Aorta (tissue), 5 donors: ENCODE measurements at regions not wholly inside any gene's neighbourhood (a gene's known extent, or its start where the extent isn't known, plus 50 kb on each side); places are given as distances from the start of the nearest gene placed in this dataset.

Experiments used
- ATAC-seq: fragments of 200-7000 bp; cut with Tn5 transposase; one replicate; pipeline ENCODE4 v1.9.1; 2022; ENCODE audit warnings: moderate library complexity; ENCODE audit not compliant: low FRiP score
- DNase-seq, 2 donors: peaks; one replicate each; pipeline ENCODE4 v3.0.0-alpha.2; 2020
- H3K27ac ChIP-seq, 2 donors: one replicate each; pipeline ENCODE4 v1.5.1; 2013; ENCODE audit warnings: low read length in 2 of 2, mild to moderate bottlenecking in 2 of 2, moderate library complexity in 2 of 2, control low read depth in 1 of 2, inconsistent platforms in 1 of 2, low read depth in 1 of 2
- H3K27me3 ChIP-seq, 2 donors: one replicate each; pipeline ENCODE4 v1.6.1; 2013; ENCODE audit warnings: control low read depth in 1 of 2, low read length in 1 of 2, mild to moderate bottlenecking in 1 of 2, moderate library complexity in 1 of 2; ENCODE audit not compliant: insufficient read depth in 2 of 2, control insufficient read depth in 1 of 2
- H3K36me3 ChIP-seq, 2 donors: one replicate each; pipeline ENCODE4 v1.6.1; 2013; ENCODE audit warnings: control low read depth in 1 of 2, low read length in 1 of 2, mild to moderate bottlenecking in 1 of 2; ENCODE audit not compliant: insufficient read depth in 2 of 2, control insufficient read depth in 1 of 2
- H3K4me1 ChIP-seq, 2 donors: one replicate each; pipeline ENCODE4 v1.6.1; 2013; ENCODE audit warnings: low read length in 2 of 2, control low read depth in 1 of 2, mild to moderate bottlenecking in 1 of 2, moderate library complexity in 1 of 2; ENCODE audit not compliant: insufficient read depth in 2 of 2, control insufficient read depth in 1 of 2
- H3K4me3 ChIP-seq, 2 donors: one replicate each; pipeline ENCODE4 v1.5.1; 2013; ENCODE audit warnings: low read length in 2 of 2, control low read depth in 1 of 2, mild to moderate bottlenecking in 1 of 2
- H3K9me3 ChIP-seq: one replicate; pipeline ENCODE4 v1.6.1; 2013; ENCODE audit warnings: mild to moderate bottlenecking, low read length; ENCODE audit not compliant: control insufficient read depth
- WGBS, 2 donors: extraction: QIAGEN DNeasy Blood & Tissue Kit; methylation state at CpG; one replicate each; pipeline ENCODE4 v1.1.7; 2013; 5-methylcytosine and 5-hydroxymethylcytosine counted together
- intact Hi-C, 2 donors: fragments of 100-400 bp; cut with DNase I; formaldehyde crosslinking; loops; one replicate each; pipeline versions ENCODE4 v1.14.2 to v1.15.0; 2022
- donor health status: healthy with polysubstance abuse.
- donor health status: Bipolar disorder and iron deficiency.
- donor health status: DM: no; HTN: no; CAD: no.
- donor health status: DM: no; HTN: no; CAD: no.
- donor health status: DM: yes; HTN: yes; CAD: no.

GRCh38 chr4:156638334-156638733, 333.3 kb downstream of the PDGFC start:
- no peak overlapping the region for H3K4me3 ChIP-seq
- peaks cover 3% of the 10 kb centered on the region in 2 donors for H3K4me1 ChIP-seq
- no peak for ATAC-seq
- H3K27me3 ChIP-seq, result no peaks in the 10 kb centered on the region
- WGBS, 2 donors, result 6 to 7% methylated on average over 5 of the region's 5 CpGs
- no peaks in the 10 kb centered on the region for H3K36me3 ChIP-seq
- H3K27ac ChIP-seq, result no peak overlapping the region
- H3K9me3 ChIP-seq, result no peaks in the 10 kb centered on the region
- intact Hi-C loops, result loop anchor here in 1 of 2 donors (10.0 kb wide), 1 partner anchor 326 kb away; no protein-coding TSS in a partner anchor
- no peak for DNase-seq

DNA sequence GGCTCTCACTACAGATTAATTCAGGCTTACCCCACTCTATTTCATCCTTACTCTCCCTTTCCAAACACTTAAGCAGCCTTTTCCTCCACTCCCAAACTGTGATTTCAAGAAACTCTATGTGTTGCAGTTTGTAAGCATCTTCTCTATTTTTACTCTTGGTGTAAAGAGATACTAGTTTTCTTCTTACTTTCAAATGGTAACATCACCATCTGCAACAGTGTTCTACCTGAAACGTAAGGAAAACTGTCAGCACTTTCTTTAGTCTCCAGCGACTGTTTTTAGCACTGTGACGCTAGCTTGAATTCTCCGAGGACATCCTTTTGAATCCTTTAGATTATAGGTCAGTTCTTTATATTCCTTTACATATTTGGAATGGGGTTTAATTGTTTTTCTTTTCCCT, 335.2 kb downstream of the PDGFC start:
- no peak for ATAC-seq
- intact Hi-C loops, result loop anchor here in 1 of 2 donors (10.0 kb wide), 1 partner anchor 328 kb away; no protein-coding TSS in a partner anchor

DNA sequence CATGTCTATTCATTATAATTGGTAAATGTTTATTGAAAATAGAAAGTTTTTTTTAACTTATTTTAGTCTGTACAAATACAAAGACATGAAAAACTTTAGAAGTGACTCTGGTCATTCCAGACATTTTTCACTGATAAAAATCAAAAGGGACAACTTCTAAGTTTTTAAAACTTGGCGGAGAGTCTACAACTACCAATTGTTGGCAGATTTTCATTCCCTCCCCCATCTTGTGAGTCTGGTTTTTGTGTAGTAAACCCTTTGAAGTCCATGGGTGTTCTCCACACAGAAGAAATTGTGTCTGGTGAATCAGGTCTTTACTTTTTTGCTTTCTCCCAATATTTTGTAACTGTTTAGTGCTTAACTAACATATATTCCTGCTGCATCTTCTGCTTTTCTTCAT, 336.5 kb downstream of the PDGFC start:
- no peak overlapping the region for H3K4me3 ChIP-seq
- H3K36me3 ChIP-seq, result no peaks in the 10 kb centered on the region
- H3K27me3 ChIP-seq, result no peaks in the 10 kb centered on the region
- WGBS, 2 donors, result 15 to 17% methylated on average over 1 of the region's 1 CpG
- no peak for DNase-seq
- H3K4me1 ChIP-seq, result peaks cover 1 to 3% of the 10 kb centered on the region in 2 donors
- ATAC-seq, result no peak
- H3K9me3 ChIP-seq, result no peaks in the 10 kb centered on the region
- intact Hi-C loops, result loop anchor here in 1 of 2 donors (10.0 kb wide), 1 partner anchor 330 kb away; no protein-coding TSS in a partner anchor
- no peak overlapping the region for H3K27ac ChIP-seq

More for the DNA sequence above, 335.2 kb downstream of the PDGFC start:
- Histone ChIP-seq H3K9me3 (no peaks in the 10 kb centered on the region), H3K36me3 (no peaks in the 10 kb centered on the region), H3K27ac (no peak overlapping the region), H3K27me3 (no peaks in the 10 kb centered on the region), H3K4me3 (no peak overlapping the region), H3K4me1 (peaks cover 1 to 3% of the 10 kb centered on the region in 2 donors)
- no peak for DNase-seq
- WGBS, 2 donors, result 95 to 97% methylated on average over 4 of the region's 4 CpGs

DNA sequence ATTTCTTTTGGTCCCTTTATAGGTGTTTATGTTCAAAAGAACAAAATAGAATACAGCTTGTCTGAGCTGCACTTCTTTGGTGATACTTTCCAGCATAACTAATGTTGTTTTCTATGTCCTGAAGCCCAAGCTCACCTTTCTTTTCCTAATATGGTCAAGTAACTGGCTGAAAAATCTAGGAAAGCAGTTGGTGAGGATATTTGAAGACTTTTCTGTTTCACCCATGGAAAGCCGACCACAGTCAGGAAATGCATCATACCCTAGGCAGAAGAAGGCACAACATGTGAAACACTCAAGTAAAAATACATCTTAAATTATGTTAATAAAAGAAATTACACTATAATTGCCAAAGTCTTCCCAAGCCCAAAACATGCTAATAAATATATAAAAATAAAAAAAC, 337.0 kb downstream of the PDGFC start:
- H3K4me1 ChIP-seq, result peaks cover 1 to 3% of the 10 kb centered on the region in 2 donors
- DNase-seq (no peak), ATAC-seq (no peak)
- no peaks in the 10 kb centered on the region for H3K27me3 ChIP-seq
- intact Hi-C loops, result loop anchor here in 1 of 2 donors (10.0 kb wide), 1 partner anchor 330 kb away; no protein-coding TSS in a partner anchor
- no peaks in the 10 kb centered on the region for H3K9me3 ChIP-seq
- H3K27ac ChIP-seq, result no peak overlapping the region
- 13 to 17% methylated on average over 1 of the region's 1 CpG for WGBS, 2 donors
- no peak overlapping the region for H3K4me3 ChIP-seq
- no peaks in the 10 kb centered on the region for H3K36me3 ChIP-seq

DNA sequence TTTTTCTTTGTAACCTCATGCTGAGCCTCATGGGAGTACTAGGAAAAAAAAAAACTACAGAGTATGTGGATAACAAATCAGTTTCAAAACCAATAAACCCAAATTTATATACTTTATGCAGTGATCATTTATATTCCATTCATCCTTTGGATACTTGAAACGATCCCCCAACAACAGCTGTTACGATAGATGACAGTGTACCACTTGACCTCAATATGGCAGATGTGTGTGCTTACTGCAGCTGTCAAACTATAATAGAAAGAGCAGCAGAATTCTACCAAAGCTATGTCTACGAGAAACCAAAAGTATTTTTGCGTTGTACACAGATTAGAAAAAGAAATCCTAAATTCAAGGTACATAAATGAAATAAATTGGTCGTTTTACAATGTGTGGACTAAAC, 337.8 kb downstream of the PDGFC start:
- Histone ChIP-seq H3K9me3 (no peaks in the 10 kb centered on the region), H3K4me3 (no peak overlapping the region), H3K4me1 (peaks cover 0 to 1% of the 10 kb centered on the region in 2 donors), H3K36me3 (no peaks in the 10 kb centered on the region), H3K27me3 (no peaks in the 10 kb centered on the region), H3K27ac (no peak overlapping the region)
- no peak for ATAC-seq
- DNase-seq, result no peak
- intact Hi-C loops, result loop anchor here in 1 of 2 donors (10.0 kb wide), 1 partner anchor 331 kb away; no protein-coding TSS in a partner anchor
- 92 to 95% methylated on average over 5 of the region's 5 CpGs for WGBS, 2 donors

DNA sequence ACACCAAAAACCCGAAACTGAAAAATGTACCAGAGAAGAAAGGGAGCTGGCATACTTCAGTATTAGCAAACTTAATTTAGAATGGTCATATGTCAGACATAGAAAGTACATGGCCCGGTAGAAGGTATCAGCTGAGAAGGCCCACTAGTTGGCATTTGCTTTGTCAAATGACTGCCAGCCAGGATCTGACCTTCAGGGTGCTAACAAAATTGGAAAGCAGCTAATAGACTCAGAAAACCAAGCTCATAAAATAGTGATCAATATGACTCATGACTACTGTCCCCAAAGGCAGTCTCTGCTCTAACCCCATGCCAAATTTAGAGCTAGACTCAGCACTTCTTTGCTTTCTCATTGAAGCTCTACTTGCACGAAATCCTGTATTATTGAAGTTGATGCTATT, 342.7 kb downstream of the PDGFC start:
- H3K36me3 ChIP-seq, result no peaks in the 10 kb centered on the region
- intact Hi-C loops, result no loop called here
- no peak overlapping the region for H3K4me3 ChIP-seq
- ATAC-seq, result no peak
- 58 to 66% methylated on average over 3 of the region's 3 CpGs for WGBS, 2 donors
- H3K4me1 ChIP-seq, result no peaks in the 10 kb centered on the region
- H3K27me3 ChIP-seq, result no peaks in the 10 kb centered on the region
- no peak for DNase-seq
- H3K27ac ChIP-seq, result no peak overlapping the region
- no peaks in the 10 kb centered on the region for H3K9me3 ChIP-seq

DNA sequence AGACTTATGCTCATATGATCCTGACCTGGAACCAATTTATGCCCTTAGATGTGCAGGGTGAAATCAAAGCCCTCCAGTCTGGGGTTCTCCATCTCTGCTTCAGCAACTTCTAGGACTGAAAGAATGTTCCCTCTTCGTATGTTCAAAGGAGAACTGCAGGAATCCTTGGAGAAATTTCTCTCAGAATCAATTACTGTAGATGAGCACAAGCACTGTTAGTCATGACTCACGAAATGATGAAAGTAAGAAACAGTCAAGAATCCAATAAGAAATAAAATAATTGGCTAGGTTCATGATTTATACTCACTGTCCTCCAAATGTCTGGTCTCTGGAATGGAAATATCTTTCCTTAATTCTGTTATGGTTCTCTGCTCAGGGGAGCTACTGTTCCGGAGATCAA, 348.2 kb downstream of the PDGFC start:
- DNase-seq (no peak), ATAC-seq (no peak)
- Histone ChIP-seq H3K4me1 (no peaks in the 10 kb centered on the region), H3K27ac (no peak overlapping the region), H3K4me3 (no peak overlapping the region), H3K9me3 (no peaks in the 10 kb centered on the region), H3K27me3 (no peaks in the 10 kb centered on the region), H3K36me3 (no peaks in the 10 kb centered on the region)
- 96 to 97% methylated on average over 3 of the region's 3 CpGs for WGBS, 2 donors
- intact Hi-C loops, result no loop called here

GRCh38 chr4:156620786-156621185, 350.8 kb downstream of the PDGFC start:
- Histone ChIP-seq H3K9me3 (no peaks in the 10 kb centered on the region), H3K27me3 (no peaks in the 10 kb centered on the region), H3K4me1 (no peaks in the 10 kb centered on the region), H3K4me3 (no peak overlapping the region), H3K27ac (no peak overlapping the region), H3K36me3 (no peaks in the 10 kb centered on the region)
- intact Hi-C loops, result no loop called here
- ATAC-seq (no peak), DNase-seq (no peak)
- WGBS, 2 donors, result 89 to 90% methylated on average over 1 of the region's 1 CpG

DNA sequence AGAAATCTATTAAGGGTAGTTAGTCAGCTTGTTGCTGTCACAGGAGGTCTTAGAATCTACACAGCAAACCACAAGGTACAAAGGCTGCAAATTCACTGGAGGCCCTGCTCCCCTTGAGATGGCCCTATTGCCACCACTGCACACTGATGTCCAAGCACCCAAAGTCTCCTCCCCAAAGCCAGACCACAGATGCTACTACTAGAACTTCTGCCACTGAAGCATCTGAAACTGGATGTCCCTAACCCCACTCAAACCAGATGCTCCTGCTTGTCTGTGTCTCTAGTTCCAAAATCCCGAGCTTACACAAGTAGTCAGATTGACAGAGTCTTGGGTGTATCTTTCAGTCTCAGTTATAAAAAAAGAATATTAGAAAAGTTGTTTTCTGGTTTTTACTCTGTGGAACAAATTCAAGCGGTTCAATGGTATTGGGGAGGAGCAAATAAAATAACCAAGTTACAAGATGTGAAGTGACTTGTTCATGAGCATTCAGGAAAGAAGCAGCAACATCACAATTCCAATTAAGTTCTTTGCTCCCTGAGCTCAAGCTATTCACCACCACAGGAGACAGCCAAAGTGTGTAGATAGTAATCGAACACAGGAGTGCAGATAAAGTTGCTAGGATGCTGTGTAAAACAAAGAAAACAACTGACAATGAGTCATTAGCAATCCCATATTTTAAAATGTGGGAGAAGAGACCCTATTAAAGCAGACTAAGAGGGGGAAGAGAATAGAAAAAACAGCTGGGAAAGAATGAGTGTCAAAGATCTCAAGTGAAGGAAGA, 352.3 kb downstream of the PDGFC start:
- WGBS, 2 donors, result 92% methylated on average over 3 of the region's 3 CpGs
- Histone ChIP-seq H3K27me3 (no peaks in the 10 kb centered on the region), H3K4me1 (no peaks in the 10 kb centered on the region), H3K4me3 (no peak overlapping the region), H3K9me3 (no peaks in the 10 kb centered on the region), H3K27ac (no peak overlapping the region), H3K36me3 (no peaks in the 10 kb centered on the region)
- no peak for ATAC-seq
- intact Hi-C loops, result no loop called here
- DNase-seq, result no peak
